NB4 (cell line): ENCODE measurements at regions not wholly inside any gene's neighbourhood (a gene's known extent, or its start where the extent isn't known, plus 50 kb on each side); places are given as distances from the start of the nearest gene placed in this dataset.
A peak's percentile ranks its signal among the peaks of the same experiment; 100 is the strongest.

Experiments used
- DNase-seq: peaks from one replicate; pipeline ENCODE4 v3.0.0; 2010; ENCODE audit warnings: low read depth
- H3K4me3 ChIP-seq: one replicate; pipeline ENCODE4 v1.5.1; 2011; ENCODE audit warnings: mild to moderate bottlenecking, low read depth, low read length, moderate library complexity
- CTCF ChIP-seq: IDR thresholded peaks from one replicate; pipeline ENCODE4 v1.5.1; 2012; ENCODE audit warnings: low read depth, low read length
- MAX ChIP-seq: IDR thresholded peaks from 2 replicates; pipeline ENCODE4 v1.6.1; 2011; ENCODE audit warnings: low read depth, low read length
- MYC ChIP-seq: IDR thresholded peaks from 2 replicates; pipeline ENCODE4 v1.6.1; 2011; ENCODE audit warnings: low read depth, low read length
- POLR2A ChIP-seq: IDR thresholded peaks from 2 replicates; pipeline ENCODE4 v1.6.1; 2011; ENCODE audit warnings: mild to moderate bottlenecking; ENCODE audit not compliant: insufficient read length; ENCODE audit errors: extremely low read depth

GRCh38 chr12:83827193-83827592, 1085.4 kb downstream of the SLC6A15 start:
- TF ChIP-seq CTCF (no peak), MAX (no peak), MYC (no peak), POLR2A (no peak)
- no peak for DNase-seq
- no peak overlapping the region for H3K4me3 ChIP-seq

- DNase-seq, result peak; percentile 57
Observed at GRCh38 chr12:83826112-83826511, 1086.5 kb downstream of the SLC6A15 start.

GRCh38 chr12:83823386-83824045, 1089.1 kb downstream of the SLC6A15 start:
- TF ChIP-seq MAX (no peak), CTCF (peak; percentile 63), MYC (no peak), POLR2A (no peak)
- peak; percentile 87 for DNase-seq
- H3K4me3 ChIP-seq, result no peak overlapping the region

More at GRCh38 chr12:83826112-83826511, 1086.5 kb downstream of the SLC6A15 start:
- no peak overlapping the region for H3K4me3 ChIP-seq
- TF ChIP-seq MAX (no peak), POLR2A (no peak), CTCF (peak; percentile 97), MYC (no peak)

- no peak overlapping the region for H3K4me3 ChIP-seq
- no peak for TF ChIP-seq POLR2A
- no peak for DNase-seq
Observed at GRCh38 chr12:83821967-83822366, 1090.6 kb downstream of the SLC6A15 start.

- no peak for DNase-seq
- no peak overlapping the region for H3K4me3 ChIP-seq
- TF ChIP-seq MAX (no peak), CTCF (no peak), MYC (no peak), POLR2A (no peak)
Observed at GRCh38 chr12:83818881-83819280, 1093.7 kb downstream of the SLC6A15 start.

GRCh38 chr12:83817730-83818129, 1094.9 kb downstream of the SLC6A15 start:
- H3K4me3 ChIP-seq, result no peak overlapping the region
- no peak for DNase-seq
- TF ChIP-seq MAX (no peak), MYC (no peak), CTCF (no peak), POLR2A (no peak)
